Activated CD4-positive, alpha-beta T cell treated with anti-CD3 and anti-CD28 coated beads, Interleukin-2, Interleukin-4, amounts not matched to agents 100 ng/mL and 50 ng/mL, durations not matched to agents 16 hours and 8 hours (primary cell): ENCODE measurements at regions not wholly inside any gene's neighbourhood (a gene's known extent, or its start where the extent isn't known, plus 50 kb on each side); places are given as distances from the start of the nearest gene placed in this dataset.
"Not testable (repeated sequence)": the region's sequence is repeated elsewhere in the genome, so short reads cannot be mapped to it uniquely, and the experiment has no call there.

ENCODE experiments used
- DNase-seq: peaks from one replicate; pipeline ENCODE4 v3.0.0-alpha.2; 2020; ENCODE audit warnings: low spot score

- DNase-seq: no peak
Measured at GRCh38 chrX:39675162-39675553, 422.6 kb downstream of the BCOR start.

GRCh38 chrX:39675619-39676018, 422.1 kb downstream of the BCOR start:
- DNase-seq: no peak

GRCh38 chrX:39676434-39676833, 421.3 kb downstream of the BCOR start:
- DNase-seq: no peak

DNA sequence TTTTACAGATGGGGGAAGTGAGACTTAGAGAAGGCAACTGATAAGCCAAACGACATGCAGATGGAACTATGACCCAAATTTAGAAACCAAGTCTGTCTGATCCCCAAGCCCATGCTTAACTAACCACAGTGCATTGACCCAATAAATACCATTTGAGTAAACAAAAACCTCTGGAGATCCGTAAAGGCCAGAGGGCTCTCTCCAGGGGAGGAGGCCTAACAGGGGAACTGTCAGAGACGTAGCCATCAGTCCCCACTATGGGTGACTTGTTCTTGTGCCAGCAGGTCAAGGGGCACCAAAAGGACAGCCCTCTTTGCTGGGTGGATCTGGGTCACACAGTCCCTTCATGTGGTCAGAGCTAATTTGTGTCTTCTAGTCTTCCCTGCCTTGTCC, 420.2 kb downstream of the BCOR start:
- no peak for DNase-seq

DNA sequence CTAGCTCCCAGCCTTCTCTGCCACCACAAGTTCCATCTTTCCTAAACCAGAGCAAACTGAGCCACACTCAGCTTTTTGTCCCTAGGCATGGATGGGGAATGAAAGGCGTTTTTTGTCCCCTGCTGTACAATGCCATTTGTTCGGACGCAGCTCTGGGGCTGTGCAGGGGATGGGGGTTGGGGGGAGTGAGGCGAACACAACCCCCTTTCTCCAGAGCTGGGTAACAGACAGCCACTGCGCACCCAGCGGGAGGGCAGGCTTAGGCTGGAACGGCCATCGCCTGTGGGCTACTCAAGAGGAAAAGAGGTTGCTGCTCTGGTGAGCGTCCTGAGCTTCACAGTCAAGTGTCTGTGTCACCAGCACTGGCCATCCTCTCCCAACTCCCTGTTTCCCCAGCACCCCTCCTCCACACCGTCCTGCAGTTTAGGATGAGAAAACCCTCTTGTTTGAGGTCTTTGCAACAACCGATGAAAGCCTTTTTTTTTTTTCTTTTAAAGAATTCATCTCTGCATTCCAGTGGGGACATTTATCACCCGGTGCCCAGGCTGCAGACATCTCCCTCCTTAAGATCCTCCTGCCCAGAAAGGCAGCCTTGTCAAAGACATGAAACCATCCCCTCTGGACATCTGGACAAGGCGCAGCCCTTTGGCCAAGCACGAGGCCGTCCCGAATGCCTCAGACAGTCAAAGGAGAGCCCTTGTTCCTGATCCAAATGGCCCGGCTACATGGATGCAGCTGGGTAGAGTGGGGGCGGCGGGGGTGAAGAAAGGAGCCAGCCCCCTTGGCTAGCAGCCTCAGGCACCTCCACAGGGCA, 419.6 kb downstream of the BCOR start:
- no peak for DNase-seq

DNA sequence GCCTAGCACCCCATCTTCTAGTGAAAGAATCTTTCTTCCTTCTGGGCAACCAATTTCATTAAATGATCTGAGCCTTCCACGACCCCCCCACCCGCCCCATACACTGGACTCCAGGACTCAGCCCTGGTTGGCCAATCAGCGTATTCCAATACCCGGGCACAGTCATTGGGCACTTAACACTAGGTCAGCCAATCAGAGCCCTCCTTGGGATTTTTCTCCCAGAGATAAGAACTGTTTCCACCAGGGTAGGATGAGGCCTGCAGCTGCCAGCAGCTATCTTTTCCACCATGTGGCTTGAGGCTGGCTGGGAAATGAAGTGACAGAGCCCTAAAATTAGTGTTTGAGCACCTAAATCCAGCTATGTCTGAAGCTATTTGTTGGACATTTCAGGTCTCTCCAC, 418.8 kb downstream of the BCOR start:
- no peak for DNase-seq

DNA sequence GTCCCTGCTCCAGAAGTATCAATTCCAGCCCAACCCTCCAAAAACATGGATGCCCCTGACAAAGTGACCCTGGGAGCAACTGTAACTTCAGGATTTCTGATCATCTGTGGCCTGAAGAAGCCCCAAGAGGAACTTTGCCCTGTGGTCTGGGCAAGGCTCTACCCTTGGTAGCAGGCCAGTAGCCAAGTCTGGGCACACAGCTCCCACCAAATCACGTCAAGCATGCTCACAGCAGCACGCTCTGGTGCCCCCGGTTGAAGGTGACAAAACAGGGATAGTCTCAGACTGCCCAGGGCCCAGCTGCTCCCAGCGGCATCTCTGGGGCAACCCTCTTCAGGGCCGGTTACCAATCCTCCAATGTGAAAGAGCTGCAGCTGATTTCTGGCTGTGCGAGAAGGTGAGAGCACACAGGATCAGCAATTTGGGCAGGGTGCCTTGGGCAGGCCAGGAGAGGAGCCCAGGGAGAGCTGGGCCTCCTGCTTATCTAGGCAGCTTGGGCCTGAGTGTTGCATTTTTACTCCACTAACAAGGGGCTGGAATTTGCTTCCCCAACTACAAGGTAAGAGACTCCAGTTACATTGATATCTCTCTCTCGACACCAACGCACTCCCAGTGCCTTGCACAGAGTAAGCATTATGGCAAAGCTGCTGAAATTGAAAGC, 418.1 kb downstream of the BCOR start:
- DNase-seq: no peak

DNA sequence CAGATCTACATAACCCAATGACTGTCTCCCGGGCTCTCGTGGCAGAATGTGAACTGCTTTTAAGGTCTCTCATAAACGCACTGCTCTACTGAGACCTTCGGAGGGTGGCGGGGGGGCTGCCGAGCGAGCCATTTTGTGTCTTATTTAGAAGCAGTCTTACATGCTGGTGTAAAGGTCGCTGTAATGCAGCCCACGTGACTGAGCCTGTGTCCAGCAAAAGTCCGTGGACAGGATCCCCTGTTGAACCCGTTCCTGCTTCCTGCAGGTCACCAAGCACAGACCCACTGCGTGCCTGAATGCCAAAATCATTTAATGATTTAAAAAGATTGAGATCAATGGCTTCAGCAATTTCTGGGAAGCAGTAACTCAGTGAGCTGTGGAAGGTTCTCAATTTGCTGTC, 415.9 kb downstream of the BCOR start:
- no peak for DNase-seq

GRCh38 chrX:39682778-39683177, 415.0 kb downstream of the BCOR start:
- no peak for DNase-seq

DNA sequence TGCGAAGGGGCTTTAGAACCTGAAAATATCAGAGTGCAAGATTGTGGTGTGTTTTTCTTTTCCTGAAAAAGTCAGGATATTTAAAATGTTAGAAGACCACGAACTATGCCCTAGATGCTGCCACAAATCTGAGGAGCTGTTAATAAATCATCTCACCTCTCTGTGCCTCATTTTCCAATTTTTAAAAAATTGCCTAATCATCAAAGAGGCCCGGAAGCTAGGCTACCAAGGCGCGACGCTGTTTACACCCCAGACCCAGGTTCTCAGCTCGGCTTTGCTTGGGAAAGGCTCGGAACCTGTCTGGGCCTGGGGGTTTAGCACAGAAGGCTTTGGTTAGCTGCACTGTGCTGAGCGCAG, 409.6 kb downstream of the BCOR start:
- no peak for DNase-seq

GRCh38 chrX:39688576-39689375, 409.0 kb downstream of the BCOR start:
- DNase-seq: no peak

DNA sequence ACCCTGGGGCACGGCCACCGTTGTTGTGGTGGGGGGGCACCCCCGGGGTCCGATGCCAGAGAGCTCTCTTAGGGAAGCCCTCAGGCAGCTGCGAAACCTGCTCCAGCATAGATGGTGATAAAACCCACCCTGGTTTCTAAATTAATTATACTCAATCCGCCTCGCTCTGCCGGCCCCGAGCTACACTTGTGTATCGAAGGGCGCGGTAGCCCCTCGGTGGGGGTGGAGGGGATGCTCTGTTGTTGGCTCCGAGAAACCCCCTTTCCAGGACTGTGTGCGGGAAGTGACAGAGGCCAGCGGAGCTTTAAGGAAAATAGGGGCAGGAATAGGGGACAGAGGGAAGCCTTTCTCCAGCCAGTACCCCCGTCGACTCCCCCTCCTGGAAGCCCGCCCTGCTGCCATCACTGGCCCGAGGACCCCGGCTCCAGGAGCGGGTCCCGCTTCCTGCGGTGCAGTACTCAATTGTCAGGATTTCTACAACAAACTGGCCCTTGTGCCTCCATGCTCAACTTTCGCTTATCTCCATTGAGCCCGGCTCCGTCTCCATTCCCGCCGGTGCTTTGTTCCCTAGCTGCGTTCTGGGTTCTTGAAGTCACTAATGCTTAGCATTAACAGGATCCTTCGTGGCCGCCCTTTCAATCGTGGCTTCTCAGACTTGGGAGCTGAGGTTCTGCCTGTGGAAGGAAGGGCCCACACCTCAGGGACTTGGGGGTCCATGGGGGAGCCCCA, 408.2 kb downstream of the BCOR start:
- no peak for DNase-seq

DNA sequence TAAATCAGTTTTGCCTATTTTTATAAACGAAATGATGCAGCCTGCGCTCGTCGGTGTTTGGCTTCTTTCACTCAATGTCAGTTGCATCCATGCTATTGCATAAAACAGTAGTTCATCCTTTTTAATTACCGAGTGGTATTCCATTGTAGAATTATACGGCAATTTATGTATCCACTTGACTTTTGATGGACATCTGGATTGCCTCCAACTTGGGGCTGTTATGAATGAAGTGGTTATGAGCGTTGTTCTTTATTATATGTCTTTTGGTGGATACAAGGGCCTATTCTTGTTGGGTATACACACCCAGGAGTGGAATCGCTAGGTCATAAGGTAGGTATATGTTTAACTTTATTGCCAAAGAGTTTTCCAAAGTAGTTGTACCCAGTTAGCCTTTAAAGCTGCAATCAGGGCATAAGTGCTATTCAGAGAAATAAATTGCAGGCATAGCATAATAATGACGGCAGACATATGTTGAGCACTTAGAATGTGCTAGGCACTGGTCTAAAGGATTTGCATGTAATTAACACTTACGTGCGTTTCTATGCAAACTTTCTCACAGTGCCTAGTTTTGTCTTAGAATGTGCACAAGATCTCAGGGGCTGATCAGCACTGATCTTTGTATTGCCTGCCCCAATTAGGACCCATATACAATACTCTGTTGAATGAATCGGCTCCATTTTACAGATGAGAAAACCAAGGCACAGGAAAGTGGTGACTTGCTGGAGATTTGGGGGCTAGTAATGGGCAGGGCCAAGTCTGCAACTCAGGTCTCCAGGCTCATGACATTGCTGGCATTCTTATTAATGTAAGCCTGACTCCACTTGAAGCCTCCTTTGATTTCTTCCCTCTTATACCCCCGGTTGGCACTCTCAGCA, 407.0 kb downstream of the BCOR start:
- DNase-seq: no peak

GRCh38 chrX:39691724-39692123, 406.0 kb downstream of the BCOR start:
- no peak for DNase-seq

DNA sequence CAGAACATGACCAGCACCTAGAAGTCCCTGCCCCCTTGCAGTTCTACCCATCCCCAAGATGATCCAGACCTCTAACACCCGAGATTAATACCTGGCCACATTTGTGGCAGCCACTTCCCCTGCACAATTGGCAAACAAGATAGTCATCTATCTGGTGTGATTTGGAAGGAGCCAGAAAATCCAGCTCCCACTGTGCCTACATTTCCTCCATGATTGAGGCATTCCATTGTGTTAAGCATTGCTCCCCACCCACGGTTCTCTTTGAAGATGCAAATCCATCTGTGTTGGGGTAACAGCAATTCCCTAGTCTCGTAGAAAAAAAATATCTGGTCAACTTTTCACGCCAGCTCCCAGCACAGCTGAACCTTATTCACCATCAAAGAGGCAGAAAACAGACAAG, 405.0 kb downstream of the BCOR start:
- DNase-seq: no peak

- no peak for DNase-seq
Measured at GRCh38 chrX:39693298-39693697, 404.5 kb downstream of the BCOR start.

DNA sequence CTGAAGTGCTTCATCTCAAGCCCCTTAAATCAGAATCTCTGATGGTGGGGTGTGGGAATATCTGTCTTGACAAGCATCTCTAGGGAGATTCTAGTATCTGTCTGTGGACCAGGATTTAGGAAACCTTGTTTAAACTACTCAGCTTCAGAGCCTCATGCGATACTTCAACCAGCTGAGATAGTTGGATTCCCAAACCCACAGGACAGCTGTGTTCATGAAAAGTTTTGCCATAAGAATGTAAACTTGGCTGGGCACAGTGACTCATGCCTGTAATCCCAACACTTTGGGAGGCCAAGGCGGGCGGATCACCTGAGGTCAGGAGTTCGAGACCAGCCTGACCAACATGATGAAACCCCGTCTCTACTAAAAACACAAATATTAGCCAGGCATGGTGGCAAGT, 395.1 kb downstream of the BCOR start:
- not testable (repeated sequence) for DNase-seq

- no peak for DNase-seq
Measured at GRCh38 chrX:39703307-39703706, 394.5 kb downstream of the BCOR start.

- DNase-seq: no peak
Measured at GRCh38 chrX:39704590-39704989, 393.2 kb downstream of the BCOR start.

GRCh38 chrX:39705290-39705689, 392.5 kb downstream of the BCOR start:
- no peak for DNase-seq

- no peak for DNase-seq
Measured at GRCh38 chrX:39709364-39709763, 388.4 kb downstream of the BCOR start.
